Ovary (tissue), 3 donors: ENCODE measurements at regions not wholly inside any gene's neighbourhood (a gene's known extent, or its start where the extent isn't known, plus 50 kb on each side); places are given as distances from the start of the nearest gene placed in this dataset.

ENCODE experiments used
- CTCF ChIP-seq, 3 donors: fragments of 450-650 bp in 2 of 3; fragments of 200-600 bp in 1 of 3; IDR thresholded peaks; one replicate each; pipeline versions ENCODE4 v1.5.1 to v1.8.0; 2016 to 2022; ENCODE audit warnings: antibody characterized with exemption in 3 of 3, mild to moderate bottlenecking in 1 of 3
- POLR2A ChIP-seq: fragments of 450-650 bp; IDR thresholded peaks from one replicate; pipeline ENCODE4 v1.6.1; 2017; ENCODE audit warnings: antibody characterized with exemption, mild to moderate bottlenecking, moderate library complexity
- donor health status: DM: no; HTN: no; CAD: no.

GRCh38 chr12:124374567-124374966, 79.7 kb downstream of the RFLNA start:
- TF ChIP-seq CTCF (IDR thresholded peaks at IDR 0.05) (no peak), POLR2A (no peak)
